Stomach (tissue), 4 donors: ENCODE measurements at regions not wholly inside any gene's neighbourhood (a gene's known extent, or its start where the extent isn't known, plus 50 kb on each side); places are given as distances from the start of the nearest gene placed in this dataset.

Experiments used
- CTCF ChIP-seq, 7 experiments: fragments of 450-650 bp in 4 of 7; fragments of 200-600 bp in 3 of 7; sonication (generic) in 3 of 7; IDR thresholded peaks; one replicate each; pipeline ENCODE4 v1.5.1; 2016 to 2019; ENCODE audit warnings: antibody characterized with exemption in 7 of 7, control low read depth in 2 of 7, mild to moderate bottlenecking in 1 of 7
- EP300 ChIP-seq: sonication (generic); formaldehyde crosslinking; IDR thresholded peaks from one replicate; pipeline ENCODE4 v1.6.1; 2017; ENCODE audit warnings: antibody characterized with exemption
- POLR2A ChIP-seq, 4 donors: fragments of 450-650 bp; IDR thresholded peaks; one replicate each; pipeline ENCODE4 v1.6.1; 2016; ENCODE audit warnings: antibody characterized with exemption in 4 of 4, control low read depth in 2 of 4, mild to moderate bottlenecking in 1 of 4, moderate library complexity in 1 of 4
- POLR2AphosphoS5 ChIP-seq, 3 donors: sonication (generic); formaldehyde crosslinking; IDR thresholded peaks; one replicate each; pipeline ENCODE4 v1.6.1; 2016; ENCODE audit warnings: antibody characterized with exemption in 3 of 3

- TF ChIP-seq POLR2AphosphoS5 (IDR thresholded peaks at IDR 0.05) (no peak), CTCF (IDR thresholded peaks at IDR 0.05) (no peak), POLR2A (IDR thresholded peaks at IDR 0.05) (no peak), EP300 (no peak)
Observed at GRCh38 chr5:2288968-2289367, 406.2 kb upstream of the IRX4 start.
